GM12874 (cell line): ENCODE measurements at regions not wholly inside any gene's neighbourhood (a gene's known extent, or its start where the extent isn't known, plus 50 kb on each side); places are given as distances from the start of the nearest gene placed in this dataset.

Source experiments
- TF ChIP-seq, protein P1 (sequence below): IDR thresholded peaks from 2 replicates; pipeline ENCODE4 v1.5.1; 2011; ENCODE audit warnings: low read depth, mild to moderate bottlenecking, control low read depth, low read length, moderate library complexity; ENCODE audit not compliant: insufficient read depth

- TF ChIP-seq, protein P1, sequence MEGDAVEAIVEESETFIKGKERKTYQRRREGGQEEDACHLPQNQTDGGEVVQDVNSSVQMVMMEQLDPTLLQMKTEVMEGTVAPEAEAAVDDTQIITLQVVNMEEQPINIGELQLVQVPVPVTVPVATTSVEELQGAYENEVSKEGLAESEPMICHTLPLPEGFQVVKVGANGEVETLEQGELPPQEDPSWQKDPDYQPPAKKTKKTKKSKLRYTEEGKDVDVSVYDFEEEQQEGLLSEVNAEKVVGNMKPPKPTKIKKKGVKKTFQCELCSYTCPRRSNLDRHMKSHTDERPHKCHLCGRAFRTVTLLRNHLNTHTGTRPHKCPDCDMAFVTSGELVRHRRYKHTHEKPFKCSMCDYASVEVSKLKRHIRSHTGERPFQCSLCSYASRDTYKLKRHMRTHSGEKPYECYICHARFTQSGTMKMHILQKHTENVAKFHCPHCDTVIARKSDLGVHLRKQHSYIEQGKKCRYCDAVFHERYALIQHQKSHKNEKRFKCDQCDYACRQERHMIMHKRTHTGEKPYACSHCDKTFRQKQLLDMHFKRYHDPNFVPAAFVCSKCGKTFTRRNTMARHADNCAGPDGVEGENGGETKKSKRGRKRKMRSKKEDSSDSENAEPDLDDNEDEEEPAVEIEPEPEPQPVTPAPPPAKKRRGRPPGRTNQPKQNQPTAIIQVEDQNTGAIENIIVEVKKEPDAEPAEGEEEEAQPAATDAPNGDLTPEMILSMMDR, result no peak
Observed at GRCh38 chrX:66328950-66329596, 165.0 kb downstream of the HEPH start.

DNA sequence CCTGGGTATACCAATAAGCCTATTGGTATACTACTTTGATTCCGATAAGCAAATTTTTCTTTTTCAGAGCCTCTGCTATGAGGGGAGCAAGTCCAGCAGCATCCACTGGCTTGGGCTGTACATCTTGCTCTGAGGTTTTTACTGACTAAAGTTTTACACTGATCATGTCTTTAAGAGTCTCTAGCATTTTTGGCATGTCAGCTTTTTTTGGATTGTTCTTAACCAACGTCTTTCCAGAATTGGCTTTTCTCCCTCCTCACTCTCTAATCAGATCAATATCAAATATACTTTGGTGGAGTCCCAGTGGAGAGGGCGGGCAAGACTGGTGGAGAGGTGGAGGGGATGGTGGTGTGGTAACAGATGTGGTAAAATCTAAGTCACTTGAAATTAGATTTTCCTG, 196.8 kb downstream of the HEPH start:
- TF ChIP-seq, protein P1, result no peak

GRCh38 chrX:66384722-66385121, 220.7 kb downstream of the HEPH start:
- TF ChIP-seq, protein P1, result no peak

GRCh38 chrX:66399273-66399672, 235.2 kb downstream of the HEPH start:
- TF ChIP-seq, protein P1, result no peak

GRCh38 chrX:66402165-66402564, 236.7 kb downstream of the EDA2R start:
- TF ChIP-seq, protein P1, result no peak

DNA sequence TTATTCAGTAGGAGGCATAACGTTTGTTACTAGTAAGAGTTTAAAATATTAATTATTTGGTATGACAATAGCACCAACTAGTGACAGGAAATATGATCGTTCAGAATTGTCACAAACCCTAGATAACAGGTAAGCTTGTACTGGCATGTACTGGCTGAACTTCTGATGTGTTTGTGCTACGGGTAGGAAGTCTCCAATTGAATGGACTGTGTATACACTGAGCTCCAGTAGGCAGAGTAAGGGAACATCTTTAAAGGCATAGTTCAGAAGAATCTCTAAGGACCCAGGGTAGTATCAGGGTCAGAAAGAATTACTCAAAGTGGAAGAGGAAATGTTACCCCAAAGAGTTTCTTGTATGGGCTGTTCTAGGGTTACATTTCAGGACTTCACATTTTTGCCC, 230.4 kb downstream of the EDA2R start:
- TF ChIP-seq, protein P1, result peak; percentile 33; the same call in 1 of the 2 replicates

GRCh38 chrX:66410806-66411205, 228.1 kb downstream of the EDA2R start:
- TF ChIP-seq, protein P1, result no peak
